ENCODE measurements at regions not wholly inside any gene's neighbourhood (a gene's known extent, or its start where the extent isn't known, plus 50 kb on each side); places are given as distances from the start of the nearest gene placed in this dataset.

DNA sequence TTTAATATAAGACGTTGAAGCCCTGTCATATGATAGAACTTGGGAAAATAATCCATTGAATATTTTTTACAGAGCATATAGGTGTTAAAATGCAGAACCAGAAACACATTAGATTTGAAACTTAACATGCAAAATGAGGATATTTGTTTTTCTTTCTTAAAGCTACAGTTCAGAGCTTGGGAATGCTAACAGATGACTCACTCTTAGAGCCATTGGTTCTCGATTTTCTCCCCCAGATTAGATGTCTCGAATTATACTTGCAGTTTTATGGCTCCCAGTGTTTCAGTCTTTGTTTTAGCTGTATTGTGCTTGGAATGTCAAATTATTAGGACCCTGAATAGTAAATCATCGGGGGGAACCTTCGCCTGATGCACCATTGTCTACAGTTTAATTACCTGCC is 575.7 kb upstream of the ZP4 start:
- Histone ChIP-seq H3K4me3 (no peak overlapping the region), H3K4me1 (peaks cover 0 to 3% of the 10 kb centered on the region in 2 donors), H3K36me3 (no peaks in the 10 kb centered on the region), H3K27me3 (no peaks in the 10 kb centered on the region), H3K27ac (no peak overlapping the region), H3K9me3 (no peaks in the 10 kb centered on the region)
- ATAC-seq (no peak), DNase-seq (no peak)
- intact Hi-C loops (cut with DNase I): no loop called here
- TF ChIP-seq, protein P1, sequence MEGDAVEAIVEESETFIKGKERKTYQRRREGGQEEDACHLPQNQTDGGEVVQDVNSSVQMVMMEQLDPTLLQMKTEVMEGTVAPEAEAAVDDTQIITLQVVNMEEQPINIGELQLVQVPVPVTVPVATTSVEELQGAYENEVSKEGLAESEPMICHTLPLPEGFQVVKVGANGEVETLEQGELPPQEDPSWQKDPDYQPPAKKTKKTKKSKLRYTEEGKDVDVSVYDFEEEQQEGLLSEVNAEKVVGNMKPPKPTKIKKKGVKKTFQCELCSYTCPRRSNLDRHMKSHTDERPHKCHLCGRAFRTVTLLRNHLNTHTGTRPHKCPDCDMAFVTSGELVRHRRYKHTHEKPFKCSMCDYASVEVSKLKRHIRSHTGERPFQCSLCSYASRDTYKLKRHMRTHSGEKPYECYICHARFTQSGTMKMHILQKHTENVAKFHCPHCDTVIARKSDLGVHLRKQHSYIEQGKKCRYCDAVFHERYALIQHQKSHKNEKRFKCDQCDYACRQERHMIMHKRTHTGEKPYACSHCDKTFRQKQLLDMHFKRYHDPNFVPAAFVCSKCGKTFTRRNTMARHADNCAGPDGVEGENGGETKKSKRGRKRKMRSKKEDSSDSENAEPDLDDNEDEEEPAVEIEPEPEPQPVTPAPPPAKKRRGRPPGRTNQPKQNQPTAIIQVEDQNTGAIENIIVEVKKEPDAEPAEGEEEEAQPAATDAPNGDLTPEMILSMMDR (IDR thresholded peaks at IDR 0.05): no peak

DNA sequence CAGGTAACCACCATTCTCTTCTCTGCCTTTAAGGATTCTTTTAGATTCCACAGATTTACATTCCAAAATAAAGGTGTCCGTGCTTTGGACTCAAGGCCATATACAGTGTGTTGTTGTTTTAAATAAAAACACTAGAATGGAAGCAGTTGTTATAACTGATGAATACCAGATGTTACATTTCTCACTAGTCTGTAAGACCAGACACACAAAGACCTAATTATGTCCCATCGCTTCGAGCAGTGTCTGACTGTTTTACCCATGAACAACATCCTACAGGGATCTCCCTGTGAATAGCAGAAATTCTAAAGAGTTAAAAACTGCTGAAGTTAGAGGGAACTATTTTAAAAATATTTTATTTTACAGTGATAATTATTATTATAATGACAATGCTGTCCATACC is 574.7 kb upstream of the ZP4 start:
- DNase-seq (no peak), ATAC-seq (no peak)
- Histone ChIP-seq H3K36me3 (no peaks in the 10 kb centered on the region), H3K27me3 (no peaks in the 10 kb centered on the region), H3K4me1 (peaks cover 0 to 3% of the 10 kb centered on the region in 2 donors), H3K4me3 (no peak overlapping the region), H3K27ac (no peak overlapping the region), H3K9me3 (no peaks in the 10 kb centered on the region)
- intact Hi-C loops (cut with DNase I): no loop called here
- TF ChIP-seq, protein P1 (IDR thresholded peaks at IDR 0.05): no peak

DNA sequence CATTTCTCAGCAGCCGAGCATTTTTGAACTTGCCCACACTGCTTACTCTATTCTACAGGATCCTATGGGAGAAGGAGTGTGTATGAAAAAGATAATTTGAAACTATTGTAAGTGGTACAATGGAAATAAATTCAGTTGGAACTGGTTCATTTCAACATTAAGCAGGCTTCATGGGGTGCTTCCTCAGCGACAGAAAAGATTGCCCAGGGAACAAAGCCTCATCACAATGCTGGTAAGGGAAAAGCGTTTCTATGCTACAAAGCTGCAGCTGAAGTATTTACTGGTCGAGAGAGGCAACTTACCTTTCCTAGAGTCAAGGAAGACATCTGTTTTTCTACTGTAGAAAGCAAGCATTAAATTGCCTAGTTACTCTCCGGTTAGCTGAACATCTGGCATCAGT is 568.2 kb upstream of the ZP4 start:
- ATAC-seq (no peak), DNase-seq (no peak)
- H3K36me3 ChIP-seq: no peaks in the 10 kb centered on the region
- no peak overlapping the region for H3K4me3 ChIP-seq
- no peak overlapping the region for H3K27ac ChIP-seq
- H3K27me3 ChIP-seq: no peaks in the 10 kb centered on the region
- TF ChIP-seq, protein P1 (IDR thresholded peaks at IDR 0.05): no peak
- no peaks in the 10 kb centered on the region for H3K4me1 ChIP-seq
- intact Hi-C loops (cut with DNase I): no loop called here
- H3K9me3 ChIP-seq: no peaks in the 10 kb centered on the region

DNA sequence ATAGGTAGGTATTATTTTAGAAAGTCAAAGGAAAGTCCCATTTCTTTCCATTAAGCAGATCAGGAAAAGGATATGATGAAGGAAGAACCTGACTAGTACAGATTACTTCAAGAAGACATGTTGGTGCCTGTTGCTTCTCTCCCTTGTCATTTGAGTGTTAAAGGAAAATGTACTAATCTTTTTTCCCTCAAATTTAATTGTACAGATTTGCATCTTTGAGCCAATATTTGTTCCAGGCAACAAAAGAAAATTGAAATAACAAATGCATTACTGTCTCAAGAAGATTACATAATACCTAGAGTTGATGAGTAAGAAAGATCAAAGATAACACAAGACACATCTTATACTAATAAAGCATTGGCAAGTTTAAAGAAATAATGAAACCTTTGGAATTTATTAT is 566.9 kb upstream of the ZP4 start:
- no peak for DNase-seq
- Histone ChIP-seq H3K27ac (no peak overlapping the region), H3K36me3 (no peaks in the 10 kb centered on the region), H3K4me3 (no peak overlapping the region), H3K4me1 (no peaks in the 10 kb centered on the region), H3K27me3 (no peaks in the 10 kb centered on the region), H3K9me3 (no peaks in the 10 kb centered on the region)
- TF ChIP-seq, protein P1 (IDR thresholded peaks at IDR 0.05): no peak
- intact Hi-C loops (cut with DNase I): no loop called here
- no peak for ATAC-seq

DNA sequence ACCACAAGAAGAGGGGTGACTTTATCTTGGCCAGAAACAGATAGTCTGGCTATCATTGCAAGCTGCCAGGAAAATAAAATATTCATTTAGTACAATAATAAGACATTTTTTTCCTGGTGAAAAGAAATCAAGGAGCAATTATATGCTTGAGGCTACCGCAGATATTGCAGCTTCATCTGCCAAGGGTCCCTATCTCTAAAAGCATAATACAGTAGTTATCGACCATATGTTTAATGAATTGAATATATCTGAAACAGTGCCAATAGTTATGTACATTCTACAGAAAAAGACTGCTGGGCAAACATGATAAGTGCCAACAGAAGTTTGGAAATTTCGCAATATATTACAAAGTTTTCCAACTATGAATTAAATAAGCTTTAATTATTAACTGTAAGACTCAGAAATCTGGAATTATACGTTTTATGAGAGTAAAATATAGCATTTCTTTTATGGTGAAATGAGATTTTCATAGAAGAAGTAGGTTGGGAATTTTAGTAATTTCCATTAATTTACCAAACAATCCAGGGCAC is 561.1 kb upstream of the ZP4 start:
- H3K36me3 ChIP-seq: no peaks in the 10 kb centered on the region
- TF ChIP-seq, protein P1 (IDR thresholded peaks at IDR 0.05): no peak
- no peaks in the 10 kb centered on the region for H3K4me1 ChIP-seq
- ATAC-seq (no peak), DNase-seq (no peak)
- H3K27me3 ChIP-seq: no peaks in the 10 kb centered on the region
- intact Hi-C loops (cut with DNase I): no loop called here
- no peaks in the 10 kb centered on the region for H3K9me3 ChIP-seq
- no peak overlapping the region for H3K4me3 ChIP-seq
- H3K27ac ChIP-seq: no peak overlapping the region
